ENCODE measurements at regions not wholly inside any gene's neighbourhood (a gene's known extent, or its start where the extent isn't known, plus 50 kb on each side); places are given as distances from the start of the nearest gene placed in this dataset.

DNA sequence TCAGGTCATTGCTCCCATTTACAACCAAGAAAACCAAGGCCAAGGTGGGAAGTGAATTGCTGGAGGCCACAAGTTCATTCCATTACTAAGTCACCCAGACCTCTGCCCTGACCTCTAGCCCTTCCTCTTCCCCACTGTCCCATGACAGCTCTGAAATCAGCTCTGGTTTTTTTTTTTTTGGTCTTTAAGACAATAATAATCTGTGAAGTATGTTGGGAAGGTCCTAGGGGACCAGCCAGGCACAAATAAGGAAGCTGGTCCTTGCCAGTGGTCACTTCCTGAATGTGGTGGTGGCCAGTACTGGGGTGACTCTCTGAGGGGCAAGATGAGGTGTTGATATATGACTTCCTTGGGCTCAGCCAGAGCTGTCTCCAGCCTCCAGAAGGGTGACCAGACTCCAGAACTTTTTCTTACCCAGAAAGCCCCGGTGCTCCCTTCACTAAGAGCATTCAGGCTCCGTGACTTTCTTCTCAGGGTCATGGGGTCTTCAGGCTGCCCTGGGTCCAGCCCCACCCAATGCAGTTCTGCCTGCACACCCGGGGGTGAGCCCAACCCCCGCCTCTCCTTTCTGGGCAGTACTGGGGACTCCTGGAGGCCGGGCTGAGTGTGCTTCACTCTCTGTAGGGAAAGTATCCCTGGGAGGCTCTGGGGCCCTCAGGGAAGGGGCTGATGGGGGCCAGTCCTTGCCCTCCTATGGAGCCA is 159.6 kb downstream of the PTPRU start:
- TF ChIP-seq, protein P1, sequence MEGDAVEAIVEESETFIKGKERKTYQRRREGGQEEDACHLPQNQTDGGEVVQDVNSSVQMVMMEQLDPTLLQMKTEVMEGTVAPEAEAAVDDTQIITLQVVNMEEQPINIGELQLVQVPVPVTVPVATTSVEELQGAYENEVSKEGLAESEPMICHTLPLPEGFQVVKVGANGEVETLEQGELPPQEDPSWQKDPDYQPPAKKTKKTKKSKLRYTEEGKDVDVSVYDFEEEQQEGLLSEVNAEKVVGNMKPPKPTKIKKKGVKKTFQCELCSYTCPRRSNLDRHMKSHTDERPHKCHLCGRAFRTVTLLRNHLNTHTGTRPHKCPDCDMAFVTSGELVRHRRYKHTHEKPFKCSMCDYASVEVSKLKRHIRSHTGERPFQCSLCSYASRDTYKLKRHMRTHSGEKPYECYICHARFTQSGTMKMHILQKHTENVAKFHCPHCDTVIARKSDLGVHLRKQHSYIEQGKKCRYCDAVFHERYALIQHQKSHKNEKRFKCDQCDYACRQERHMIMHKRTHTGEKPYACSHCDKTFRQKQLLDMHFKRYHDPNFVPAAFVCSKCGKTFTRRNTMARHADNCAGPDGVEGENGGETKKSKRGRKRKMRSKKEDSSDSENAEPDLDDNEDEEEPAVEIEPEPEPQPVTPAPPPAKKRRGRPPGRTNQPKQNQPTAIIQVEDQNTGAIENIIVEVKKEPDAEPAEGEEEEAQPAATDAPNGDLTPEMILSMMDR (conservative IDR thresholded peaks at IDR 0.05; ENCODE audit: low read length), result no peak
- no peak for TF ChIP-seq EZH2phosphoT487 (IDR thresholded peaks at IDR 0.05; ENCODE audit: borderline replicate concordance)
